ENCODE measurements at regions not wholly inside any gene's neighbourhood (a gene's known extent, or its start where the extent isn't known, plus 50 kb on each side); places are given as distances from the start of the nearest gene placed in this dataset.

- DNase-seq (ENCODE audit: low read depth, low spot score): no peak
Measured at GRCh38 chr6:144823131-144823530, 538.0 kb downstream of the UTRN start.

- DNase-seq (ENCODE audit: low read depth, low spot score): no peak
Measured at GRCh38 chr6:144824018-144824417, 538.9 kb downstream of the UTRN start.

- DNase-seq (ENCODE audit: low read depth, low spot score): no peak
Measured at GRCh38 chr6:144834426-144835038, 549.4 kb downstream of the UTRN start.

DNA sequence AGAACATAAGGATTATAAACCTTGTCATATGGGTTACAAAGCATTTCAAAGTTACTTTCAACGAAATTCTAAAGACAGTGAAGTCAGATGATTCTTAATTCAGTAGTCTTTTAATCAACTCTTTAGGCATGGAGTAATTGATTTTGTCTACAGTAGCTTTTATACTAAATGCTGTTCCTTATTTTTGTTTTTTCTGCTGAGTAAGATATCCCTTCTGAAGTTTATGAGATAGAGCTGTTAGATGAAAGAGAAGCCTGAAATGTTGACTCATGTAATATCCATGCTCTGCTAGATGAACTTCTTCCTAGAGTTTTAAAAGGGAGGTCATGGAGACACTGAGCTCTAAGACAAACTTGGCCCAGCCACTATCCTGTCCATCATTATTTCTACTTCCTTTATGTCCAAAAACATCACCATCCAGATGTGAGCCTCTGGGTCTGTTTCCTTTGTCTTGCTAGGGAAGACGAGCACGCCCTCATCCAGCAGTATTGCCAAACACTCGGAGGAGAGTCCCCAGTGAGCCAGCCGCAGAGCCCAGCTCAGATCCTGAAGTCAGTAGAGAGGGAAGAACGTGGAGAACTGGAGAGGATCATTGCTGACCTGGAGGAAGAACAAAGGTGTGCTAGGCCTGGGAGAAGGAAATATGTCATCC, 550.3 kb downstream of the UTRN start:
- DNase-seq (ENCODE audit: low read depth, low spot score): no peak

GRCh38 chr6:144840619-144841018, 555.5 kb downstream of the UTRN start:
- DNase-seq (ENCODE audit: low read depth, low spot score): peak; percentile 63

GRCh38 chr6:144843701-144844100, 558.6 kb downstream of the UTRN start:
- no peak for DNase-seq (ENCODE audit: low read depth, low spot score)

DNA sequence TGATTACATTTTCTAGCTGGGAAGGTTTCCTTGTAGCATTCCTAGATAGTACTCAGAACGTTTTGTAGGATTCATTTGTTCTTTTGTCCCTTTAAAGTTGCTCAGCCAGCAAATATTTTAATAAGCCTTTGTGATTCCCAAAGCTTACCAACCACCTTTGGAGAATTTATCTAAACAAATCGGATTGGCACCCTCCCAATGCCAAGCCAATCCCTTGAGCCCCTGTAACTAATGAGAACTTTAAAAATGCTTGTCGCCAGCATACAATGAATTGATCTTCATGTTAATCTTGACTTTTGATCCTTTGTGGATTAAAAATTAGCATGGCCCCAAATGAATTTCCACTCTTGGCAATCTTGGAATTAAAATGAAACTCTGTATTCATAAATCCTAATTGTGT, 559.5 kb downstream of the UTRN start:
- no peak for DNase-seq (ENCODE audit: low read depth, low spot score)

GRCh38 chr6:144845186-144845585, 560.1 kb downstream of the UTRN start:
- no peak for DNase-seq (ENCODE audit: low read depth, low spot score)

DNA sequence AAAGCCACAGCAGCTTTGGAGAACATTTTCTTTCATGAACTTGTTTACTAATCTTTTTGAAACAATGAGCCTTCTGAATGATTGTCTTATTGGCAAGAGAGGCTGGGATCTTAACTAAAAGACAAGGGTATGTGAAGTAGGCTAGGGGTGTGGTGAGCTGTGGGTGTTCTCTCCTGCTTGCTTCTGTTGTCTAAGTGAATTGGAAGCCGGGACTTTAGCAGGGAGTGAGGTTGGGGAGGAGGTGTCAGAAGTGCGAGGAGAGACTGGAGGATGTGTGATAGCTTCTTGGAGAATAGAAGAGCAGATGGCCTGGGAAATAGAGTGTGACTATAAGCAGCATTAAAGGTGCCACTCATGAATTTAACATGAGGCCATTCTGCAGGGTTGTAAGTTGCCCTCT, 562.8 kb downstream of the UTRN start:
- no peak for DNase-seq (ENCODE audit: low read depth, low spot score)

- DNase-seq (ENCODE audit: low read depth, low spot score): no peak
Measured at GRCh38 chr6:144849920-144850319, 564.8 kb downstream of the UTRN start.

- DNase-seq (ENCODE audit: low read depth, low spot score): no peak
Measured at GRCh38 chr6:144853603-144854002, 568.5 kb downstream of the UTRN start.

- DNase-seq (ENCODE audit: low read depth, low spot score): no peak
Measured at GRCh38 chr6:144854654-144855053, 569.5 kb downstream of the UTRN start.

GRCh38 chr6:144855375-144855774, 570.2 kb downstream of the UTRN start:
- DNase-seq (ENCODE audit: low read depth, low spot score): no peak

- DNase-seq (ENCODE audit: low read depth, low spot score): no peak
Measured at GRCh38 chr6:144855812-144856531, 570.8 kb downstream of the UTRN start.

- DNase-seq (ENCODE audit: low read depth, low spot score): no peak
Measured at GRCh38 chr6:144856622-144857021, 571.5 kb downstream of the UTRN start.

- no peak for DNase-seq (ENCODE audit: low read depth, low spot score)
Measured at GRCh38 chr6:144857086-144857485, 572.0 kb downstream of the UTRN start.

DNA sequence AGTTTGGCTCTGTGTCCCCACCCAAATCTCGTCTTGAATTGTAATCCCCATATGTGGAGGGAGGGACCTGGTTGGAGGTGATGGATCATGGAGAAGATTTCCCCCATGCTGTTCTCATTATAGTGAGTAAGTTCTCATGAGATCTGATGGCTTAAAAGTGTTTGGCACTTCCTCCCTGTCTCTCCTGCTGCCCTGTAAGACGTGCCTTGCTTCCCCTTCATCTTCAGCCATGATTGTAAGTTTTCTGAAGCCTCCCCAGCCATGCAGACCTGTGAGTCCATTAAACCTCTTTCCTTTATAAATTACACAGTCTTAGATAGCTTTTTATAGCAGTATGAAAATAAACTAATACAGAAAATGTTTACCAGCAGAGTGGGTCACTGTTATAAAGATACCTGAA, 577.6 kb downstream of the UTRN start:
- DNase-seq (ENCODE audit: low read depth, low spot score): no peak

- no peak for DNase-seq (ENCODE audit: low read depth, low spot score)
Measured at GRCh38 chr6:144867761-144868160, 582.6 kb downstream of the UTRN start.

GRCh38 chr6:144870782-144871181, 585.6 kb downstream of the UTRN start:
- DNase-seq (ENCODE audit: low read depth, low spot score): no peak

DNA sequence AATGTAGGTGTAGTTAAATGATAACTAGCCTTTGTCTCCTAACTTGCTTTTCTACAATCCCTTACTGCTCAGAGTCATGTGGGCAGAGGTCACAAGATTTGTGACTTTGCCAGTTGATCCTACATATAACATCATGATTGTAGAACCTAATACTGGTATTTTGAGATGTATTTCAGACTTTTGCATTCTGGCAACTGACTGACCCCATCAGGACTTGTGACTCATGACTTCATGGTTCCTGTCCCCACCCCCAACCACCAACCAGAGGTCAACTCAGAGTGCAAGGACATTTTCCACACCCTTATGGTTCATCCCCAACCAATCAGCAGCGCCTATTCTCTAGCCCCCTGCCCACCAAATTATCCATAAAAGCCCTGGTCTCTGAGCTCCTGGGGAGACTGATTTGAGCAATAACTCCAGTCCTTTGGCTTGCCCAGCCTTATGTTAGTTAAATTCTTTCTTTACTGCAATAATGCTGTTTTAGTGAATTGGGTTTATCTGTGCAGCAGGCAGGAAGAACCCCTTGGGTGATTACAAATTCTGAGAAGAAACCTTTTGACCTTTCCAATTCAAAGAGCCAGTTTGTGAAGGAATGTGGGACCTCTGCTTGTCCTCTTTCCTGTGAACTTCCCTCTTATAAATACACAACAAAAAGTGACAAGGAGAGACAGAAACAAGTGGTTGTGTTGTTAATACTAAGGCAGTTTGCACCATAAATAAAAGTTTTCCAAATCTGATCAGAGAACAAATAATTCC, 588.7 kb downstream of the UTRN start:
- no peak for DNase-seq (ENCODE audit: low read depth, low spot score)

DNA sequence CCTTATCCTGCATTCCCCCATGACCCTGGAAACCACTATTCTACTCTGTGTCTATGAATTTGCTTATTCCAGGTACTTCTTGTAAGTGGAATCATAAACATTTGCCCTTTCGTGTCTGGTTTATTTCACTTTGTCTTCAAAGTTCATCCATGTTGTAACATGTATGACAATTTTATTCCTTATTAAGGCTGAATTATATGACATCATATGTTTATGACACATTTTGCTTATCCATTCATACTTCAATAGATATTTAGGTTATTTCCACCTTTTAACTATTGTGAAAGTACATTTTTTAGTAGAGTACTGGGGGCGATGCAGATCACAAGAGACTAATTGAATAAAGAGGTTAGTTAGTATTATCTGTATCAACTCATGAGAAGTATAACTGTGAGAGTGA, 591.6 kb downstream of the UTRN start:
- DNase-seq (ENCODE audit: low read depth, low spot score): no peak

GRCh38 chr6:144877118-144877517, 592.0 kb downstream of the UTRN start:
- no peak for DNase-seq (ENCODE audit: low read depth, low spot score)

Measured in smooth muscle cell of the brain vasculature (primary cell).